ENCODE measurements at regions not wholly inside any gene's neighbourhood (a gene's known extent, or its start where the extent isn't known, plus 50 kb on each side); places are given as distances from the start of the nearest gene placed in this dataset.

DNA sequence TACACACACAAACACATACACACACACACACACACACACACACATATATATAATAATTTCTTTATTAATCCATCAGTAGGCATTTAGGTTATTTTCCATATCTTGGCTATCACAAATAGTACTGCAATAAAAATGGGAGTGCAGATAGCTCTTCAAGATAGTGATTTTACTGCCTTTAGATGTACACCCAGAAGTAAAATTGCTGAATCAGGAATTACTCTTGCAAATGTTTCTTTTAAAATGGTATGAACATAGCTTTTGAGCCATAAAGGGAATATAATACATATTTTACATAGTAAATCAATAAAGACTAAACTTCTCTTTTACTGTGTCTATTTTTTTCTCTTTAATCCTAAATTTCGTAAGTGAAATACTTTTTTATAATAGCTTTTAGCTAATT is 1251.1 kb downstream of the ZPLD1 start:
- DNase-seq (ENCODE audit: low read depth, low spot score) (no peak), FAIRE-seq (no peak)
- H3K9me1 ChIP-seq (ENCODE audit: control insufficient read depth, extremely low read depth, insufficient read depth, low read length): no peaks in the 10 kb centered on the region
- no peaks in the 10 kb centered on the region for H3K36me3 ChIP-seq (ENCODE audit: control insufficient read depth in 2 of 2, extremely low read depth in 1 of 2, insufficient read depth in 2 of 2, low read length in 2 of 2)
- TF ChIP-seq, protein P1, sequence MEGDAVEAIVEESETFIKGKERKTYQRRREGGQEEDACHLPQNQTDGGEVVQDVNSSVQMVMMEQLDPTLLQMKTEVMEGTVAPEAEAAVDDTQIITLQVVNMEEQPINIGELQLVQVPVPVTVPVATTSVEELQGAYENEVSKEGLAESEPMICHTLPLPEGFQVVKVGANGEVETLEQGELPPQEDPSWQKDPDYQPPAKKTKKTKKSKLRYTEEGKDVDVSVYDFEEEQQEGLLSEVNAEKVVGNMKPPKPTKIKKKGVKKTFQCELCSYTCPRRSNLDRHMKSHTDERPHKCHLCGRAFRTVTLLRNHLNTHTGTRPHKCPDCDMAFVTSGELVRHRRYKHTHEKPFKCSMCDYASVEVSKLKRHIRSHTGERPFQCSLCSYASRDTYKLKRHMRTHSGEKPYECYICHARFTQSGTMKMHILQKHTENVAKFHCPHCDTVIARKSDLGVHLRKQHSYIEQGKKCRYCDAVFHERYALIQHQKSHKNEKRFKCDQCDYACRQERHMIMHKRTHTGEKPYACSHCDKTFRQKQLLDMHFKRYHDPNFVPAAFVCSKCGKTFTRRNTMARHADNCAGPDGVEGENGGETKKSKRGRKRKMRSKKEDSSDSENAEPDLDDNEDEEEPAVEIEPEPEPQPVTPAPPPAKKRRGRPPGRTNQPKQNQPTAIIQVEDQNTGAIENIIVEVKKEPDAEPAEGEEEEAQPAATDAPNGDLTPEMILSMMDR (optimal IDR thresholded peaks at IDR 0.05 in 1 of 3, IDR thresholded peaks at IDR 0.05 in 1 of 3, conservative IDR thresholded peaks at IDR 0.05 in 1 of 3; ENCODE audit: extremely low read depth in 1 of 3, insufficient read depth in 2 of 3, low read length in 3 of 3): no peak
- no peak for TF ChIP-seq EZH2 (IDR thresholded peaks at IDR 0.05; ENCODE audit: low read length)
- no peaks in the 10 kb centered on the region for H3K27me3 ChIP-seq (ENCODE audit: control insufficient read depth, extremely low read depth, insufficient read depth, low read length)
- no peaks in the 10 kb centered on the region for H3K79me2 ChIP-seq (ENCODE audit: control insufficient read depth, insufficient read depth, low read length)
- no peaks in the 10 kb centered on the region for H3K9me3 ChIP-seq (ENCODE audit: control insufficient read depth, low read depth, low read length)
- dilution Hi-C loops (cut with MboI; ENCODE audit: extremely low pct_ligation_motif_present, low sequenced_read_pairs): no loop called here
- no peak overlapping the region for H3K27ac ChIP-seq (ENCODE audit: control insufficient read depth, insufficient read depth, low read length)
- H3K9ac ChIP-seq (ENCODE audit: control insufficient read depth, extremely low read depth, insufficient read depth, low read length): no peak overlapping the region
- no peak overlapping the region for H2AFZ ChIP-seq (ENCODE audit: control insufficient read depth, low read length)
- no peak overlapping the region for H3K4me3 ChIP-seq (ENCODE audit: control insufficient read depth in 2 of 3, extremely low read depth in 1 of 3, insufficient read depth in 2 of 3, low read depth in 1 of 3, low read length in 3 of 3)
- H3K4me1 ChIP-seq (ENCODE audit: control insufficient read depth, extremely low read depth, insufficient read depth, low read length): no peaks in the 10 kb centered on the region
- H4K20me1 ChIP-seq (ENCODE audit: control insufficient read depth, extremely low read depth, insufficient read depth, low read length): no peaks in the 10 kb centered on the region
- H3K4me2 ChIP-seq (ENCODE audit: control insufficient read depth, extremely low read depth, insufficient read depth, low read depth, low read length): no peak overlapping the region

DNA sequence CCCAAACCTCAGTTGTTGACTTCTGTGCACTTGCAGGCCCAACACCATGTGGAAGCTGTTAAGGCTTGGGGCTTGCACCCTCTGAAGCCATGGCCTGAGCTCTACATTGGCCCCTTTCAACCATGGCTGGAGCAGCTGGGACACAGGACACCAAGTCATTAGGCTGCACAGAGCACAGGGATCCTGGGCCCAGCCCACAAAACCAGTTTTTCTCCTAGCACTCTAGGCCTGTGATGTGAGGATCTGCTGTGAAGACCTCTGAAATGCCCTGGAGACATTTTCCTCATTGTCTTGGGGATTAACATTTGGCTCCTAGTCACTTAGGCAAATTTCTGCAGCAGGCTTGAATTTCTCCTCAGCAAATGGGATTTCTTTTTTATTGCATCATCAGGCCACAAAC is 1255.7 kb downstream of the ZPLD1 start:
- no peaks in the 10 kb centered on the region for H3K9me1 ChIP-seq (ENCODE audit: control insufficient read depth, extremely low read depth, insufficient read depth, low read length)
- TF ChIP-seq EZH2 (IDR thresholded peaks at IDR 0.05; ENCODE audit: low read length): no peak
- TF ChIP-seq, protein P1 (optimal IDR thresholded peaks at IDR 0.05 in 1 of 3, IDR thresholded peaks at IDR 0.05 in 1 of 3, conservative IDR thresholded peaks at IDR 0.05 in 1 of 3; ENCODE audit: extremely low read depth in 1 of 3, insufficient read depth in 2 of 3, low read length in 3 of 3): no peak
- no peak overlapping the region for H3K9ac ChIP-seq (ENCODE audit: control insufficient read depth, extremely low read depth, insufficient read depth, low read length)
- H3K4me3 ChIP-seq (ENCODE audit: control insufficient read depth in 2 of 3, extremely low read depth in 1 of 3, insufficient read depth in 2 of 3, low read depth in 1 of 3, low read length in 3 of 3): no peak overlapping the region
- no peaks in the 10 kb centered on the region for H3K9me3 ChIP-seq (ENCODE audit: control insufficient read depth, low read depth, low read length)
- H3K27ac ChIP-seq (ENCODE audit: control insufficient read depth, insufficient read depth, low read length): no peak overlapping the region
- H3K27me3 ChIP-seq (ENCODE audit: control insufficient read depth, extremely low read depth, insufficient read depth, low read length): no peaks in the 10 kb centered on the region
- no peak overlapping the region for H3K4me2 ChIP-seq (ENCODE audit: control insufficient read depth, extremely low read depth, insufficient read depth, low read depth, low read length)
- no peaks in the 10 kb centered on the region for H3K4me1 ChIP-seq (ENCODE audit: control insufficient read depth, extremely low read depth, insufficient read depth, low read length)
- FAIRE-seq (no peak), DNase-seq (ENCODE audit: low read depth, low spot score) (no peak)
- H3K79me2 ChIP-seq (ENCODE audit: control insufficient read depth, insufficient read depth, low read length): no peaks in the 10 kb centered on the region
- dilution Hi-C loops (cut with MboI; ENCODE audit: extremely low pct_ligation_motif_present, low sequenced_read_pairs): no loop called here
- no peaks in the 10 kb centered on the region for H4K20me1 ChIP-seq (ENCODE audit: control insufficient read depth, extremely low read depth, insufficient read depth, low read length)
- H3K36me3 ChIP-seq (ENCODE audit: control insufficient read depth in 2 of 2, extremely low read depth in 1 of 2, insufficient read depth in 2 of 2, low read length in 2 of 2): no peaks in the 10 kb centered on the region
- H2AFZ ChIP-seq (ENCODE audit: control insufficient read depth, low read length): no peak overlapping the region
